ENCODE measurements at regions not wholly inside any gene's neighbourhood (a gene's known extent, or its start where the extent isn't known, plus 50 kb on each side); places are given as distances from the start of the nearest gene placed in this dataset.

- no peaks in the 10 kb centered on the region for H3K4me1 ChIP-seq (ENCODE audit: insufficient read depth, low read length)
- TF ChIP-seq CTCF (conservative IDR thresholded peaks at IDR 0.05), result no peak
Observed at GRCh38 chr7:136131304-136131630, 154.1 kb upstream of the MTPN start.

More at GRCh38 chr7:136131304-136131630, 154.1 kb upstream of the MTPN start:
- Histone ChIP-seq H2BK15ac (ENCODE audit: low read depth, low read length) (no peak overlapping the region), H2BK120ac (ENCODE audit: low read depth, low read length, poor library complexity, severe bottlenecking) (no peak overlapping the region), H3K18ac (ENCODE audit: insufficient read length, low read depth, low read length) (no peak overlapping the region), H4K91ac (ENCODE audit: insufficient read length, low read depth, low read length) (no peak overlapping the region), H3K9me3 (ENCODE audit: control insufficient read depth, low read depth, low read length) (no peaks in the 10 kb centered on the region), H4K20me1 (ENCODE audit: control insufficient read depth, insufficient read depth, insufficient read length) (no peaks in the 10 kb centered on the region), H3K4me2 (ENCODE audit: insufficient read depth, insufficient read length, low read length) (no peak overlapping the region), H2AK5ac (ENCODE audit: insufficient read length, low read length) (no peak overlapping the region), H3K23me2 (ENCODE audit: insufficient read length, low read depth, low read length, poor library complexity, severe bottlenecking) (no peaks in the 10 kb centered on the region), H3K27me3 (ENCODE audit: insufficient read depth, low read length) (no peaks in the 10 kb centered on the region), H2AFZ (ENCODE audit: low read length) (no peak overlapping the region), H2BK20ac (ENCODE audit: low read depth, low read length, poor library complexity, severe bottlenecking) (no peak overlapping the region), H3K79me1 (ENCODE audit: insufficient read depth, low read depth, low read length, poor library complexity, severe bottlenecking) (no peaks in the 10 kb centered on the region), H2BK5ac (ENCODE audit: insufficient read length, low read length) (no peak overlapping the region), H3K79me2 (ENCODE audit: insufficient read depth, low read length) (no peaks in the 10 kb centered on the region), H4K8ac (replicated peaks; ENCODE audit: insufficient read length, low read depth, low read length) (no peak overlapping the region), H3K27ac (ENCODE audit: insufficient read length, low read depth, low read length) (no peak overlapping the region), H3K23ac (ENCODE audit: insufficient read length, low read depth, low read length) (no peak overlapping the region), H4K5ac (ENCODE audit: insufficient read length, low read depth, low read length) (no peak overlapping the region), H3K4ac (ENCODE audit: low read depth, low read length) (no peak overlapping the region), H3T11ph (ENCODE audit: low read length) (no peak overlapping the region), H3K14ac (ENCODE audit: insufficient read depth, low read length) (no peak overlapping the region), H3K9ac (ENCODE audit: extremely low read depth, insufficient read length, low read length) (no peak overlapping the region), H2BK12ac (ENCODE audit: insufficient read length, low read depth, low read length) (no peak overlapping the region), H3K56ac (ENCODE audit: insufficient read length, low read depth, low read length) (no peak overlapping the region)
- no peak for DNase-seq
- 0 out of 4 replicates have a peak, but pooled peaks cover 0 to 3% of the 10 kb centered on the region in 2 experiments for H3K4me1 Mint-ChIP-seq
- no peak overlapping the region for H3K4me3 Mint-ChIP-seq
- H3K27me3 Mint-ChIP-seq (ENCODE audit: low read depth), result no peaks in the 10 kb centered on the region
- no CpG with 5 or more reads among the region's 3 CpGs for WGBS (ENCODE audit: extremely low coverage, insufficient read length, low lambda C conversion rate)
- no peak overlapping the region for H3K27ac Mint-ChIP-seq
- no peaks in the 10 kb centered on the region for H3K36me3 Mint-ChIP-seq (ENCODE audit: insufficient read depth in 1 of 3, low read depth in 3 of 3)
- H3K9me3 Mint-ChIP-seq, result no peaks in the 10 kb centered on the region
